ENCODE measurements at regions not wholly inside any gene's neighbourhood (a gene's known extent, or its start where the extent isn't known, plus 50 kb on each side); places are given as distances from the start of the nearest gene placed in this dataset.

DNA sequence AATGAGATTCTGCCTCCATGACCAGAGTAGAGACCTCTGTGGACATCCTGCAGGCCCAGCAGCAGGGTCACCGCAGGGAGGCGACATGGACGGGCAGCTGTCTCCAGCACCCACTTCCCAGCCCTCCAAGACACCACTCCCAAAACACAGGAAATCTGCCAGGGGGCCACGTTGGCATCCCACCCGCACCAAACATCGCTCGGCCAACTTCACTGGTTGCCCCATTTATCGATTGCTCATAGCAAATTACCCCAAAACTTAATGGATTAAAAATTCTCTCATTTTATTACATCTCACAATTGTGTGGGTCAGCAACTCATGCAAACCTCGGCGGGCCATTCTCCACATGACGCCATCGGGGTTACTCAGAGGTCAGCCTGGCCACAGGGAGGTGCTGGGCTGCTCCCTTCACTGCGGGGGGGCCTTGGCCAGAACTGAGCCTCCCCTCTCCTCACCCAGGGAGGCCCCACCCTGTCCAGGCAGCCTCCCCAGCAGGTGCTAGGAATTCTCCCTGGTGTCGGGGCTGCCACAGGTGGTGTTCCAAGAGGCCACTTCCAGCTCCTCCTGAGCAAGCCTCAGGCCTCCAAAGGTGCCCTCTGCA, 420.7 kb upstream of the MYT1L start:
- no peak for DNase-seq

- no peak for DNase-seq
Observed at GRCh38 chr2:2750867-2751714, 420.0 kb upstream of the MYT1L start.

DNA sequence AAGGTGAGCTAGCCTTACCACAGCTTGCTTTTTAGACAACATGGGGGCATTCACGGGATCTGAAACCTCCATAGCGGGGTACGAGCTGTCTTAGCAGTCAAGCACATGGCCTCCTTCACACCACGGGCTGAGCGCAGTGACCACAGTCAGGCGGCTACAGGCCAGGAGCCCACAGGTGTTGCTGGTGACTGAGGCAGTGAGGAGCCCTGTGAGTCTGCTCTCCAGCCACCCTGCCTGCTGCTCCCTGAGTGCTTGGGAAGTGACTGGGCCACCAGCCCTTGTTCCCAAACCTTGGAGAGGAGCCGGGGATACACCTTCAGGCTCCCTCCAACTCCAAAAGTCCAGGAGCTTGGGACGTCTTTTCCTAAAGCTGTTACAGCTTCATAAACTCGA, 418.1 kb upstream of the MYT1L start:
- DNase-seq: no peak

DNA sequence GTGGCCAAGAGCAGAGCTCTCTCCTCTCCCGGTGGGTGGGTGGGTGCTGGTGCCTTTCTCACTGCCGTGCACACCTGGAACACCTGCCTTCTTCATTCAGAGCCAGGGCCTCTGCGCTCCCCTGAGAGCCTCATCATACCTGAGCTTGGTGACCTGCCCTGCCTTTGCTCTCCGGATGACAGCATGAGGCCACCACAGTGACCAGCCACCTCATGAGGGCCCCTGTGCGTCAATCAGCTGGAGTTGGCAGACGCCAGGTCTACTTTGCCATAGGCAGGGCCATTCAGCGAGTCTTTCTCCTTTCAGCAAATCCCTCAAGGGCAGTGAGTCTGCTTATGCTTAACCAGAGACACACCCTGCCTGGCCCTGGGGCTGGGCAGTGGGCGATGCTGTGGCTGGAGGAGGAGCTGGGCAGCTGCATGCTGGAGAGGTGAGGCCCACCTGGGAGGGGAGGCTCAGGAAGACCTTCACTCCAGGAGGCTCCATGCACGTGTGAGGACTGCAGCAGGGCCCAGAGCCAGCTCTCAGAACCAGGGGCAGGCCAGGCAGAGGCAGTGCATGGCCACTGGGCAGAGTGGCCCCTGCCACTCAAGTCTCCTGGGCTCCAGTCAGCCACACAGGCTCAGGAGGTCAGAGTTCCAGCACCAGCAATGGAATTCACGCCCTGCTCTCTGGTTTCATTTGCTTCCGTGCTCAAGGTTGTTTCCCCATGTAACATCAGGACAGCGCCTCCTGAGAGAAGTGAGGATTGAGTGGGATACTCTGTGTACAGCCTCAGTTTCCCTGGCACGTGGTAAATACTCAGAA, 417.5 kb upstream of the MYT1L start:
- DNase-seq: no peak

GRCh38 chr2:2747797-2748301, 416.8 kb upstream of the MYT1L start:
- DNase-seq: no peak

DNA sequence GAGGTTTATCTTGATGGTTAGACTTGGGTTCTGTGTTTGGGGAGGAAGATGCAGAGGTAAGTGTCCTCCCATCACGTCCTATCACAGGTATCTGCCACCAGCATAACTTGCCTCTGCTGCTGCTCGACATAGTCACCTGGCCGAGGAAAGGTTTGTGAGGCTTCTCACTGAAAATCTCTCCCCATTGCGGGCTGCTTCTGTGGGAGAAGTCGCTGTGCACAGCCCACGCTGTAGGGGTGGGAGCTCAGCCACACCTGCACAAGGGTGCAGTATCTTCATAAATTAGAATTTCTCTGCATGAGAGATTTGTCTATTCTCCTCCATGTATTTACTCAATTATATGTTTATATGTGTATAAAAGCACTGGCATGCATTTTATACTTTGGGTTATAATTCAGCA, 415.7 kb upstream of the MYT1L start:
- DNase-seq: no peak

DNA sequence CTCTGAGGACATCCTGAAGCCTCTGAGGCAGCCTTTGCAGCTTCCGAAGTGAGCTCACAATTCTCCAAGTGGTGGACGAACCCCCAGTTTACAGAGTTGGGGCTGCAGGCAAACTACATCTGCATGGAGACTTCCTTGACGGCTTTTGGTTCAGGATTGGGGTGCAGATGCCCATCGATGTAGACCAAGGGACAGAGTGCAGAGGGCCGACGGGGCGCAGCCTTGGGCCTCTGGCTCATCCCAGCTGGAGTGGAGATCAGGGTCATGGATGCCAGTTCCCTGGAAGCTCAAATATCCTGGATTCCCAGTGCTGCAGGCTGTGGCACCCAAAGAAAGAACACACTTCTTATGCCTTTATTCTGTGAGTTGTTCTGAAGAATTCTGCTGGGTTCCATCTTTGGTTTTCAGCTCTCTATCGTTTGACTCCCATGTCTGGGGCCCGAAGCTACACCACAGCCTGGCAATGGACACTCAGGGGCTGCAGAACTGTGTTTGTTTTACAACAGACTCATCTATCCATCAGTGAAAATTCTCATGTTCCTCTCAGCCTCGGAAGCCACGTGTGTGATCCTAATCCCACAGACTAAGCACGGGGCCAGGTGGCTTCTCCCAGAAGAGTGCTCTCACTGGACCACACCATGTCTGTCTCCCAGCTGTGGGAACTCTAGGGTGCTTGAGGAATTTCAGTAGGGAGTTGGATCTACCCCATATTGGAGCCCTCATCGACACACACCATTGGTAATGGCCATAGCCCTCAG, 414.1 kb upstream of the MYT1L start:
- no peak for DNase-seq

- no peak for DNase-seq
Observed at GRCh38 chr2:2744107-2744506, 413.0 kb upstream of the MYT1L start.

DNA sequence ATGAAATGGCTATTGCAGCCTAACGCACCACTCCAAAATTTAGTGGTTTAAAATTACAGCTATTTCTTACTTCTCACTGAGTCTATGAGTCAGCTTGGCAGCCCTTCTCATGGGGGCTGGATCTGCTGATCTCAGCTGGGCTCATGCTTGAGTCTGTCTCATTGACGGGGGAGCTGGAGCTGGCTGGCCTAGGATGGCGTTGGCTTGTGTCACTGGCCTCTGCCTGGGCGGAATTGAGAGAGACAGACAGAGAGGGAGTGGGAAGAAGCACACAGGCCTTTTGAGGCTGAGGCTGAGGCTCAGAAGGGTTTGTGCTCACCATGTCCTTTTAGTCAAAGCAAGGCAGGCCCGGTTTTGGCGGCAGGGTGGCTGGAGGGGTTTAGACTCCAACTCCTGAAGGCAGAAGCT, 412.1 kb upstream of the MYT1L start:
- no peak for DNase-seq

DNA sequence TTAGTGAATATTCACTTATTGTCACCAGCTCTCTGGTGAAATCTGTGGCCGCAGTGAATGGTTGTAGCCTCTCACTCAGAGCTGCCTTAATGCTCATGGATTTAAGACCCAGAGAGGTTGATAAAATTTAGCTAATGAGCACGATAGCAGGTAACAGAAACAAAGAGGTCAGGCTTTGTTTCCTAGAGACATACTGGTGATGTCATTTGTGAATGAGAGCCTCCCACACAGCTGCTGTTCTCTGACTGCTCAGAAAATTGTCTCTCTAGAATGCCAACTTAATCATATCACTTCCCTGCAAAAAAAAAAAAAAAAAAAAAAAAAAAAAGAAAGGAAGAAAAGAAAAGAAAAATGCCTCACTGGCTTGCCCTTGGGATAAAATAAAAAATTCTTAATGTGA, 411.7 kb upstream of the MYT1L start:
- DNase-seq: no peak

GRCh38 chr2:2740238-2740775, 409.2 kb upstream of the MYT1L start:
- no peak for DNase-seq

DNA sequence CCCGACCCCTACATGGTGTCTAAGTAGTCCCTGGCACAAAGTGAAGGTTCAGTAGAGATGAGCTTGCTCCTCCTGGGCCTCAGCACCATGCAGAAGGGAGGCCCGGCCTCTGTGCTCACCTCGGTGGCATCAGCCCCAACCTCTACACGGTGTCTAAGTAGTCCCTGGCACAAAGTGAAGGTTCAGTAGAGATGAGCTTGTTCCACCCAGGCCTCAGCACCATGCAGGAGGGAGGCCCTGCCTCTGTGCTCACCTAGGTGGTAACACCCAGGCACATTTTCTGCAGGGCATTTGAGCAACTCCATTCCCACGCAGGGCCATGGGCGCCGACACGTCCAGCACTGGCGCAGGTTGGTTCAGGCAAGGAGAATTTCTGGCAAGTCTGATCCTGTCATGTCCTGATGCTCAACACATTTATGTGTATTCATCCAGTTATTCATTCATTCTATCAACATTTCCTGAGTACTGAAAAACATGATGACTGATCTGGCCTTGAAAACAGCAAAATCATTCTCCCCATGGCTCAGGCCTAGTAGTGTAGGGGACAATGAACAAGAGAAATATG, 408.2 kb upstream of the MYT1L start:
- DNase-seq: no peak

- no peak for DNase-seq
Observed at GRCh38 chr2:2738684-2739083, 407.6 kb upstream of the MYT1L start.

GRCh38 chr2:2738276-2738675, 407.2 kb upstream of the MYT1L start:
- DNase-seq: no peak

DNA sequence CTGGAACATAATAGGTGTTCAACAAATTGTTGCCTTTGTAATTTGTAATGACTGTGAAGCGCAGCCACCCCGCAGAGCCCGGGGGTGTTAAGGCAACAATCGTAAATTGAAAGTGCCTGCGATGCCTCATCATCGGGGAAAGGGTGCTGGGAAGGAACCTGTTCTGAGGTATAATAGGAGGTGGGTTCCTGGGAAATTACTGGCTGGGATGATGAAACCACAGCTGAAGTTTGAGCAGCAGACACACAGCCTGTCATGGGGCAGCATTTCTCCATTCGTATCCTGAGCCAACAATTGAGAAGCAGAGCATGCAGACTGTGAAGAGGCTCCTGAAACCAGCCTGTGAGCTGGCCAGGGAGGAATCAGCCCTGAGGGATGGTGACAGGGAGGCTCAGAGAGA, 404.0 kb upstream of the MYT1L start:
- DNase-seq: no peak

DNA sequence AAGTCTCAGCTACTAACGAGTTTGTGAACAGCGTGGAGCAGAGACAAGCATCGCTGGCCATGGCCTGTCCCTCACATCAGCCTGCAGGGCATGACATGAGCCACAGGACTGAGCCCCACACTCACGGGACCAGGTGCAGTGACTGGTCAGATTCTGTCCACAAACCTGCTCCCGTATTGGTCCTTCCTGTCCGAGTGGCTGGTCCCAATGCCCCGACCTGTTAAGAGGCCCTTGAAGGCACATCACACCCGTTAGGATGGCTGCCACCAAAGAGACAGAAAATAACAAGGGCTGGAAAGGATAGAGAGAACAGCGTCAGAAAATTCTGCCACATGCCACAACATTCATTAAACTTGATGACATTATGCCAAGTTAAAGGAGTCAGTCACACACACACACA, 403.2 kb upstream of the MYT1L start:
- no peak for DNase-seq

DNA sequence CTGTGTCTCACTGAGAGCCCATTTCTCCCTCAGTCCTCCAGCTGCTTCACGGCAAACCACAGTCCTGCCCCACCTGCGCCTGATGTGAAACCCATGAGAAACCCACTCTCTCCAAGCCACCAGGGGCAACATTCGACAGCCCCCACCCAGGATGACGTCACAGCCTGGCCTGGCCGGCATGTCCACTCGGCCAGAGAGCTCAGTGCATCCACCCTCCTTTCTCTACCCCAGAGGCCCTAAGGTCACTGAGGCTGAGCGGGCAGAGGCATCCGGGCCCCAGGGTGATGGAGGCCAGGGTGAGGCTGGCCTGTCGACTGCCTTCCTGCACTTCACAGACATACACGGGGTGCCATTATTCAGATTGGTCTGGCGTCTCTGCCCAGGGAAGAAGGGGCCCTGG, 402.7 kb upstream of the MYT1L start:
- DNase-seq: no peak

DNA sequence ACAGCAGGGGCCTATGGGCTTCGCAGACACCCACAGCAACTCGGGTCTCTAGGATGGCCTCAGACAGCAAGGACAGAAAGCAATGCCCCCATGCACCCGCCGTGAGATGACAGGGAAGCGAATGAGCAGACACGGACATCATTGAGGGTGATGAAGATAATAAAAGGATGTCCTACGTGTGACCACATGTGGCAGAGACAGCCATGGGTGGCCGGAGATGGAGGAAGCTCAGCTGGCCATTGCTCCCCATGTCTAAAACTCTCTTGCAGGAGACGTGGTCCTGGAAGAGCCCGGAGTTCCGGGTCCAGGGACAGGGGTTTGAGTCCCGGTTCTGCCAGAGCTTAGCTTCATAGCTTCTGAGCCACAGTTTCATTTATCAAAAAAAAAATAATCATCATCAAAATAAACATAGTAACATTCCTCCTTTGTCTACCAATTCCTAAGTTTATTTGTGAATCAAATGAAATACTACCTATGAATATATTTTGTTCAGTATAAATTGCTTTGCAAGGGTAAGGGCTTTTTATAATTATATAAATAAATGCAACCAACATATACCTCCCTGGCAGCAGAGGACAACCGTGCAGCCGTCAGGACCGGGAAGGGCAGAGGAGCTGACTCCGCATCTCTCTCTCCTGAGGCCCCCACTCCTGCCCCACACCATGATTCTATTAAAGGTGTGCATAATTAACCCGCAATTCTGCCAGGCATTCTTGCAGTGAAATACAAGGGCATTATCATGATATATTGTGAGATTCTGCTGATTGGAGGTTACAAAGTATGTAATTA, 401.4 kb upstream of the MYT1L start:
- DNase-seq: no peak

DNA sequence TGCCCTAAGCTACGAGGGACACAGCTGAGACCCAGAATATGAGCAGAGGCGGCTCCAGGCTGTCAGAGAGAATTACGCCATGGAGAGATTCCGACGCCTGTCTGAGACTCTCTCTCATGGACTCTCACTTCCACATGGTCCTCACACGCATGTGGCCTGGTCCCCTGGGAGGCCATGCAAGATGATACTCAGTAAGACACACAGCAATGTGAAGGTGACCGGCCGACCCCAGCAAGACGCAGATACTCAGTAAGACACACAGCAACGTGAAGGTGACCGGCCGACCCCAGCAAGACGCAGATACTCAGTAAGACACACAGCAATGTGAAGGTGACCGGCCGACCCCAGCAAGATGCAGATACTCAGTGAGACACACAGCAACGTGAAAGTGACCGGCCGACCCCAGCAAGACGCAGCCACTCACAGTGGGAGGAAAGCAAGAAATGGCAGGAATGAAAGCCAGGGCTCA, 400.8 kb upstream of the MYT1L start:
- no peak for DNase-seq

DNA sequence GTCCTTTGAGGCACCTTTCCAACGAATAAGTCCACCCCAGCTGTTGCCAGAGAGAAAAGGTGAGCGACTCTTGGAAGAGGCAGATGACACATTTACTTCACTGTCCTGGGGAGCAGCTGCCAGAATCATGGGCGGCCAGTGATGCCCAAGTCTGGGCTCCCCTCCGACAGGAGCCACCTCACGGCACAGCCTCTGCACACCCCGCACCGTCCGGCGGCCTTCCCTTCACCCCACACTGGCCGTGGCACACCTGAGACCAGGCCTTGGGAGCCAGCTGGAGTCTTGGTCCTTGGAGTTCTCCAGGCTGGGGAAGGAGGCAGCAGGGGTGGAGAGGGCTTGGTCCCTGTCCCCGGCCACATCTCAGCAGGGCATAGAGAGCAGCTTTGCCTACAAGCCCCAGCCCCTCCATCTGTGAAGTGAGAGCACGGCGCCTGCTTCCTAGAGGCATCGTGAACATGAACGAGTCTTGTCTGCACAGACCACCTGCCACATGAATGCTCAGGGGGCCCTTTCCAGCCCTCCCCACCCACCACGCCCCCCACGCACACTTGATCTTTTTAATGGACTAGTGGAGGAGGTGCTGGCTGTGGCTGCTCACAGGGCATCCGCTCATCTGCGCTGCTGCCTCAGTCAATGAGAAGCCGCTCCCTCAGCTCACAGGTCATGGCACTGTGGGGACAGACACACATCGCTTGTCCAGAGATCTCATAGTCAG, 400.2 kb upstream of the MYT1L start:
- DNase-seq: no peak

Data from 8988T (cell line).